ENCODE measurements at regions not wholly inside any gene's neighbourhood (a gene's known extent, or its start where the extent isn't known, plus 50 kb on each side); places are given as distances from the start of the nearest gene placed in this dataset.

GRCh38 chr2:49226360-49226759, 72.0 kb upstream of the FSHR start:
- CTCF ChIA-PET, result no interaction called here
- Histone ChIP-seq H3K36me3 (ENCODE audit: control insufficient read depth in 1 of 2, insufficient read depth in 2 of 2, low read length in 2 of 2) (no peaks in the 10 kb centered on the region), H3K4me2 (ENCODE audit: low read length) (no peak overlapping the region), H3K9me2 (ENCODE audit: insufficient read depth) (no peaks in the 10 kb centered on the region), H3K27ac (ENCODE audit: low read depth, low read length) (no peak overlapping the region), H3K4me3 (replicated peaks in 1 of 2; ENCODE audit: low read depth in 1 of 2, low read length in 2 of 2) (no peak overlapping the region), H3K9me3 (ENCODE audit: control insufficient read depth in 1 of 2, insufficient read depth in 1 of 2, low read depth in 1 of 2, low read length in 2 of 2) (no peaks in the 10 kb centered on the region), H3K9ac (ENCODE audit: low read length) (no peak overlapping the region), H4K20me1 (ENCODE audit: insufficient read depth) (no peaks in the 10 kb centered on the region), H3K79me2 (ENCODE audit: insufficient read depth, low read length) (no peaks in the 10 kb centered on the region), H3K27me3 (ENCODE audit: insufficient read depth, low read length) (no peaks in the 10 kb centered on the region), H2AFZ (ENCODE audit: low read depth, low read length, poor library complexity, severe bottlenecking) (no peak overlapping the region), H3K4me1 (ENCODE audit: control insufficient read depth in 1 of 2, insufficient read depth in 2 of 2, low read length in 2 of 2) (no peaks in the 10 kb centered on the region)
- no peak for TF ChIP-seq YY1 (IDR thresholded peaks at IDR 0.05; ENCODE audit: extremely low read depth, insufficient replicate concordance, low read depth, low read length)
- POLR2A ChIA-PET, result no interaction called here
- intact Hi-C loops (cut with micrococcal nuclease), result no loop called here
- BruUV-seq (replicated peaks), result no TSS peak
- RAD21 ChIA-PET (ENCODE audit: low non-redundant PET in 1 of 2, low total read pairs in 2 of 2, uncharacterized antibody in 2 of 2, unreplicated experiment in 2 of 2), result no interaction called here
- DNase-seq (ENCODE audit: low read depth, low spot score) (no peak), ATAC-seq (no peak)

- Histone ChIP-seq H3K9me3 (ENCODE audit: control insufficient read depth in 1 of 2, insufficient read depth in 1 of 2, low read depth in 1 of 2, low read length in 2 of 2) (peaks cover 0 to 4% of the 10 kb centered on the region in 2 experiments; a peak in 1 of 4 replicates), H3K4me2 (ENCODE audit: low read length) (no peak overlapping the region), H3K36me3 (ENCODE audit: control insufficient read depth in 1 of 2, insufficient read depth in 2 of 2, low read length in 2 of 2) (no peaks in the 10 kb centered on the region), H3K27me3 (ENCODE audit: insufficient read depth, low read length) (no peaks in the 10 kb centered on the region), H3K9ac (ENCODE audit: low read length) (no peak overlapping the region), H3K9me2 (ENCODE audit: insufficient read depth) (no peaks in the 10 kb centered on the region), H3K4me3 (replicated peaks in 1 of 2; ENCODE audit: low read depth in 1 of 2, low read length in 2 of 2) (no peak overlapping the region), H3K27ac (ENCODE audit: low read depth, low read length) (no peak overlapping the region), H4K20me1 (ENCODE audit: insufficient read depth) (no peaks in the 10 kb centered on the region), H3K4me1 (ENCODE audit: control insufficient read depth in 1 of 2, insufficient read depth in 2 of 2, low read length in 2 of 2) (no peaks in the 10 kb centered on the region), H2AFZ (ENCODE audit: low read depth, low read length, poor library complexity, severe bottlenecking) (no peak overlapping the region), H3K79me2 (ENCODE audit: insufficient read depth, low read length) (no peaks in the 10 kb centered on the region)
- ChIA-PET RAD21 (ENCODE audit: low non-redundant PET in 1 of 2, low total read pairs in 2 of 2, uncharacterized antibody in 2 of 2, unreplicated experiment in 2 of 2) (no interaction called here), CTCF (no interaction called here), POLR2A (no interaction called here)
- no TSS peak for BruUV-seq (replicated peaks)
- no peak for DNase-seq (ENCODE audit: low read depth, low spot score)
- intact Hi-C loops (cut with micrococcal nuclease), result no loop called here
- ATAC-seq, result no peak
- TF ChIP-seq TCF7L2 (IDR thresholded peaks at IDR 0.05; ENCODE audit: borderline replicate concordance, extremely low read depth, insufficient read depth, insufficient read length) (no peak), EZH2phosphoT487 (IDR thresholded peaks at IDR 0.05; ENCODE audit: borderline replicate concordance) (no peak), RAD21 (IDR thresholded peaks at IDR 0.05; ENCODE audit: low read depth) (no peak)
Observed at GRCh38 chr2:49225126-49225525, 70.8 kb upstream of the FSHR start.
